ENCODE measurements at regions not wholly inside any gene's neighbourhood (a gene's known extent, or its start where the extent isn't known, plus 50 kb on each side); places are given as distances from the start of the nearest gene placed in this dataset.

DNA sequence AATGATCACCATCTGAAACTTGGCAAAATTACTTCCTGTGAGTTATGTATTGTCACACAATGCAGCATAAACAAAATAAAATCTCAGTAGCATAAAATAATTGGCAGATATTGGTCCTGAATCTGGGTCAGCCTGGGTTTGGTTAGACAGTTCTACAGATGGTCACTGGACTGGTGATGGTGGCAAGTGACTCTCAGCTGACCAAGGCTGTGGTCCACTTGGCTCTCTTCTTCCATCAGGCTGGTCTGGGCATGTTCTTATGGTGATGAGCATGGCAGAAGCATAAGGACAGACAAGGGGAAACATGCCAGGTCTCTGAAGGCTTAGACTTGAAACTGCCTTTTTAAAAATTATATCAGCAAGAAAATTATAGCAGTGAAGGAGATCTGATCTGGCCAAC is 1205.0 kb upstream of the EPHA6 start:
- TF ChIP-seq CTCF (IDR thresholded peaks at IDR 0.05; ENCODE audit: low read length) (no peak), EZH2 (IDR thresholded peaks at IDR 0.05; ENCODE audit: borderline replicate concordance, low read length) (no peak)
